ENCODE measurements at regions not wholly inside any gene's neighbourhood (a gene's known extent, or its start where the extent isn't known, plus 50 kb on each side); places are given as distances from the start of the nearest gene placed in this dataset.

GRCh38 chr3:64398006-64398405 lies 172.7 kb upstream of the PRICKLE2 start (continued):
- TF ChIP-seq ARID4B (CRISPR knock-in tag; IDR thresholded peaks at IDR 0.05) (no peak), MITF (IDR thresholded peaks at IDR 0.05) (no peak)

- CTCF ChIA-PET (ENCODE audit: low intra/inter-chr PET ratio) = no interaction called here
Measured at GRCh38 chr3:64397573-64397972, 172.3 kb upstream of the PRICKLE2 start.

More at GRCh38 chr3:64397573-64397972, 172.3 kb upstream of the PRICKLE2 start:
- Histone ChIP-seq H3K4me3 (no peak overlapping the region), H3K4me1 (replicated peaks in 1 of 2; ENCODE audit: control insufficient read depth in 2 of 2, insufficient read depth in 2 of 2, low read length in 2 of 2) (no peaks in the 10 kb centered on the region), H3K9me1 (ENCODE audit: control insufficient read depth, insufficient read depth, low read length) (no peaks in the 10 kb centered on the region), H3K9me3 (replicated peaks; ENCODE audit: control insufficient read depth, insufficient read depth, low read depth, low read length) (no peaks in the 10 kb centered on the region), H4K20me1 (replicated peaks; ENCODE audit: control insufficient read depth, insufficient read depth, low read length) (no peaks in the 10 kb centered on the region), H3K27me3 (ENCODE audit: control insufficient read depth in 2 of 2, insufficient read depth in 2 of 2, low read length in 2 of 2) (no peaks in the 10 kb centered on the region; a peak in 1 of 5 replicates), H3K79me2 (ENCODE audit: control insufficient read depth, insufficient read depth, low read length) (no peaks in the 10 kb centered on the region), H3K4me2 (ENCODE audit: insufficient read depth, low read length) (no peak overlapping the region), H3K27ac (ENCODE audit: extremely low read depth, low read depth, low read length) (no peak overlapping the region), H2AFZ (ENCODE audit: low read depth, low read length) (no peak overlapping the region), H3K9ac (ENCODE audit: insufficient read depth in 1 of 2, low read depth in 2 of 2, low read length in 2 of 2) (no peak overlapping the region), H3K36me3 (ENCODE audit: control insufficient read depth, insufficient read depth, low read length) (no peaks in the 10 kb centered on the region)
- no peak for DNase-seq (ENCODE audit: extremely low read depth in 1 of 4, low spot score in 3 of 4)
- intact Hi-C loops (cut with micrococcal nuclease) (no loop called here), in situ Hi-C loops (cut with MboI) (no loop called here)
- TF ChIP-seq NCOA1 (IDR thresholded peaks at IDR 0.05; ENCODE audit: low read depth) (no peak), NR1H2 (CRISPR knock-in tag; IDR thresholded peaks at IDR 0.05) (no peak), BRD9 (IDR thresholded peaks at IDR 0.05; ENCODE audit: low read depth, partially characterized antibody) (no peak), ESRRA (IDR thresholded peaks at IDR 0.05; ENCODE audit: borderline replicate concordance, low read depth) (no peak)
- FAIRE-seq = no peak
- POLR2A ChIA-PET = interaction anchor here (1.0 kb wide), 1 partner anchor 16 kb away, joined by 3 read pairs; no protein-coding TSS in a partner anchor
- BruUV-seq (replicated peaks) = no TSS peak
- WGBS (ENCODE audit: insufficient coverage, low coverage, missing lambda C conversion rate) = 0% methylated on average over 2 of the region's 2 CpGs
- ATAC-seq = no peak
